ENCODE measurements at regions not wholly inside any gene's neighbourhood (a gene's known extent, or its start where the extent isn't known, plus 50 kb on each side); places are given as distances from the start of the nearest gene placed in this dataset.

- DNase-seq (no peak), ATAC-seq (no peak)
- no peaks in the 10 kb centered on the region for H3K27me3 Mint-ChIP-seq (ENCODE audit: low read depth)
- H3K4me1 Mint-ChIP-seq (ENCODE audit: low read depth), result no peaks in the 10 kb centered on the region
- no peaks in the 10 kb centered on the region for H3K36me3 Mint-ChIP-seq (ENCODE audit: insufficient read depth)
- no peaks in the 10 kb centered on the region for H3K9me3 Mint-ChIP-seq
- H3K4me3 Mint-ChIP-seq, result no peak overlapping the region
Observed at GRCh38 chr15:47386459-47386858, 330.8 kb upstream of the SEMA6D start.

GRCh38 chr15:47388299-47388698 lies 329.0 kb upstream of the SEMA6D start:
- no peaks in the 10 kb centered on the region for H3K9me3 Mint-ChIP-seq
- H3K36me3 Mint-ChIP-seq (ENCODE audit: insufficient read depth), result no peaks in the 10 kb centered on the region
- H3K4me3 Mint-ChIP-seq, result no peak overlapping the region
- ATAC-seq, result no peak
- no peak for DNase-seq
- no peaks in the 10 kb centered on the region for H3K27me3 Mint-ChIP-seq (ENCODE audit: low read depth)
- H3K4me1 Mint-ChIP-seq (ENCODE audit: low read depth), result no peaks in the 10 kb centered on the region

DNA sequence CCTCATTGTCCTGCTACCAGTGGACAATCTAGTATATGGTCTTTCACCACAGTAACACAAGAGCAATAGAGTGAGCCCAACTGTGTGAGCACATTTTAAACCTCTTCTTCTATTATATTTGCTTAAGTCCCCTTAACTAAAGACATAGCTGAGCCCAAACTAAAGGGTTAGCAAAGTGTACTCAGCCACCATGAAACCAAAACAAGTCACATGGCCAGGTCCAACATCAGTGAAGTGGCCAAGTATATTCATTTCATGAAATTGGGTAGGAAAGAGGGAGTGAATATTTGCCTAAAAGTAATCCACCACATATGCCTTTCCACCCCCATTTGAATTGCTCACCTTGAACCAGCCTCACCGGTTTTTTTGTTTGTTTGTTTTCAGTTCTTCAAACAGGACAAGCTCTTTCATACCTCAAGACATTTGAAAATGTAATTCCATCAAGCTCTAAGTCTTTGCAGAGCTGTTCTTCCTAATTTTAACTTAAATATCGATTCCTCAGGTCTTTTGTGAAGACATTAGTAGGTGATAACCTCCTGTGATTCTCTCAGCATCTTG lies 327.0 kb upstream of the SEMA6D start:
- Mint-ChIP-seq H3K27me3 (ENCODE audit: low read depth) (no peaks in the 10 kb centered on the region), H3K9me3 (no peaks in the 10 kb centered on the region), H3K4me1 (ENCODE audit: low read depth) (no peaks in the 10 kb centered on the region), H3K36me3 (ENCODE audit: insufficient read depth) (no peaks in the 10 kb centered on the region), H3K4me3 (no peak overlapping the region)
- ATAC-seq (no peak), DNase-seq (no peak)

- H3K4me3 Mint-ChIP-seq, result no peak overlapping the region
- no peaks in the 10 kb centered on the region for H3K9me3 Mint-ChIP-seq
- no peaks in the 10 kb centered on the region for H3K4me1 Mint-ChIP-seq (ENCODE audit: low read depth)
- no peaks in the 10 kb centered on the region for H3K36me3 Mint-ChIP-seq (ENCODE audit: insufficient read depth)
- no peaks in the 10 kb centered on the region for H3K27me3 Mint-ChIP-seq (ENCODE audit: low read depth)
- DNase-seq (no peak), ATAC-seq (no peak)
Observed at GRCh38 chr15:47394286-47394809, 323.0 kb upstream of the SEMA6D start.

- no peaks in the 10 kb centered on the region for H3K27me3 Mint-ChIP-seq (ENCODE audit: low read depth)
- H3K4me1 Mint-ChIP-seq (ENCODE audit: low read depth), result no peaks in the 10 kb centered on the region
- no peak for ATAC-seq
- H3K36me3 Mint-ChIP-seq (ENCODE audit: insufficient read depth), result no peaks in the 10 kb centered on the region
- no peak for DNase-seq
- H3K9me3 Mint-ChIP-seq, result no peaks in the 10 kb centered on the region
- no peak overlapping the region for H3K4me3 Mint-ChIP-seq
Observed at GRCh38 chr15:47395076-47395475, 322.2 kb upstream of the SEMA6D start.

GRCh38 chr15:47397655-47398054 lies 319.6 kb upstream of the SEMA6D start:
- Mint-ChIP-seq H3K4me1 (ENCODE audit: low read depth) (no peaks in the 10 kb centered on the region), H3K4me3 (no peak overlapping the region), H3K9me3 (no peaks in the 10 kb centered on the region), H3K36me3 (ENCODE audit: insufficient read depth) (no peaks in the 10 kb centered on the region), H3K27me3 (ENCODE audit: low read depth) (no peaks in the 10 kb centered on the region)
- ATAC-seq (no peak), DNase-seq (no peak)

DNA sequence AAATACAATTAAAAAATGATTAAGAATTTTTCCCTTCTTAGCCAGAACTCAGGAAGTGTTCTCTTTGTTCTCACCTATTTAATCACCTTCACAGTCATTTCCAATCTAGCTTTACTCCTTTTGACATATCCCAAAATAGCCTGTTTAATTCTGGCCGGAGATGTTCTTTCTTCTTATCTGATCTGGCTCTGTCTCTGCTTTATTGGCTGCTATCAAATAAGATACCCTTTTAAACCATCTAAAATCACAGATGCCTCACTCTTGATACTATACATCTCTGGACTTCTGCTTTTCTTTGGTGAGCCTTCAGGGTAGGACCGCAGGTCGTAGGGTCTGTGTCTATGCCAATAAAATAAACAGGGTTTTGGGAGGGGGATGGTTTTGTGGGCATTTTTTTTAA lies 319.2 kb upstream of the SEMA6D start:
- Mint-ChIP-seq H3K4me3 (no peak overlapping the region), H3K27me3 (ENCODE audit: low read depth) (no peaks in the 10 kb centered on the region), H3K9me3 (no peaks in the 10 kb centered on the region), H3K4me1 (ENCODE audit: low read depth) (no peaks in the 10 kb centered on the region), H3K36me3 (ENCODE audit: insufficient read depth) (no peaks in the 10 kb centered on the region)
- no peak for ATAC-seq
- no peak for DNase-seq

- DNase-seq (no peak), ATAC-seq (no peak)
- Mint-ChIP-seq H3K4me3 (no peak overlapping the region), H3K36me3 (ENCODE audit: insufficient read depth) (no peaks in the 10 kb centered on the region), H3K9me3 (no peaks in the 10 kb centered on the region), H3K27me3 (ENCODE audit: low read depth) (peaks cover 2% of the 10 kb centered on the region), H3K4me1 (ENCODE audit: low read depth) (no peaks in the 10 kb centered on the region)
Observed at GRCh38 chr15:47398594-47398993, 318.7 kb upstream of the SEMA6D start.

GRCh38 chr15:47399100-47399499 lies 318.2 kb upstream of the SEMA6D start:
- Mint-ChIP-seq H3K4me1 (ENCODE audit: low read depth) (no peaks in the 10 kb centered on the region), H3K4me3 (no peak overlapping the region), H3K9me3 (no peaks in the 10 kb centered on the region), H3K36me3 (ENCODE audit: insufficient read depth) (no peaks in the 10 kb centered on the region), H3K27me3 (ENCODE audit: low read depth) (peaks cover 2% of the 10 kb centered on the region)
- no peak for ATAC-seq
- no peak for DNase-seq

DNA sequence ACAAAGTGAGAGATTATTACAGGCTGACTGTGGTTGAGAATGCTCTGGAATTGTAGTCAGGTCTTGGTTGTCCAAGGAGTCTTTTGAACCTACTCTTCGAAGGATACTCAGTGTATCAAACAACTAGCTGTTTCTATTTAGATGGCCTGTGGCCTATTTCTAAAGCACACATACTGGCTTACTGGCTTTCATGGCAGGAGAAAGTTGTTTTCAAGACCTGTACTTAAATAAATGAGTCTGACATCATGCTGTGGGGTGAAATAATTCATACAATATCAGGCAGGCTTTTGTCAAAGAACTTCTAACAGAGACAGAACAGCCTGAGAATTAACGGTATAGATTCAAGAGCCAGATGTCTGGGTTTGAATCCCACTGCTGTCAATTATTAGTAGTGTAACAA lies 316.7 kb upstream of the SEMA6D start:
- ATAC-seq (no peak), DNase-seq (no peak)
- H3K4me3 Mint-ChIP-seq, result no peak overlapping the region
- H3K4me1 Mint-ChIP-seq (ENCODE audit: low read depth), result no peaks in the 10 kb centered on the region
- H3K27me3 Mint-ChIP-seq (ENCODE audit: low read depth), result peaks cover 2% of the 10 kb centered on the region
- no peaks in the 10 kb centered on the region for H3K9me3 Mint-ChIP-seq
- H3K36me3 Mint-ChIP-seq (ENCODE audit: insufficient read depth), result no peaks in the 10 kb centered on the region

DNA sequence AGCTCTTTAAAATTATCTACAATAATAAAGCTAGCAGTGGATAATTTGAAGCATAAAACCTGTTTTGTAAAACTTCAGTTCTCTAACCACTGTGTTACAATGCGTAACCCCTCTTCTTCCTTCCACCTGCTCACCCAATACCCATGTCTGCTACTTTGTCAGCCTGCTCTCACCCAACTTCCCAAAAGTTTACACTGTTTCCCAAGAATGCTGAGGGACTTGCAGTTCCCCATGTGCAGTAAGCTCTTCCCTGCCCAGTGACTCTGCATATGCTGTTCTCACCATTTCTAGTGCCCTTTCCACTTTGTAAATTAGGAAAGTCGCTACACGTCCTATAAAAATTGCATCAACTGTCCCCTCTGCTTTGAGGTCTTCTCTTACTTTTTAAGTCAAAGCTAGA lies 315.9 kb upstream of the SEMA6D start:
- Mint-ChIP-seq H3K4me3 (no peak overlapping the region), H3K4me1 (ENCODE audit: low read depth) (no peaks in the 10 kb centered on the region), H3K9me3 (no peaks in the 10 kb centered on the region), H3K36me3 (ENCODE audit: insufficient read depth) (no peaks in the 10 kb centered on the region), H3K27me3 (ENCODE audit: low read depth) (peaks cover 2% of the 10 kb centered on the region)
- no peak for DNase-seq
- no peak for ATAC-seq

DNA sequence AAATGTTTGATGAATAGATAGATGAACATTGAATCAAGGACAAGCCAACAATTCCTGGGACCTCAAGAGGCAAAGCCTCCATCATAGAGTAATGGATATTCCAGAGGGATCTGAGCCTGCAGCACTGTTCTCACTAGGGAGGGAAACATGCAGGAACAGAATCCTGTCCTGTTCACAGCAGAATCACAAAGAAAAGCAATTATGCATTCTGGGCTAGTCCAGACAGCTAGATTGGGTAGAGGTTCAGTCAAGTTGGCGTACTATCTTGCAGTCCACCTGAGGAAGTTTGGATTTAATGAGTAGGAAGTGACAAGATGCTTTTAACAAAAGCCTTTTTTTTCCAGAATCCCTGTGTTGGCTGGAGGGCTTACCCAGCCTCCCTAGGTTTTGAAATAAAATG lies 314.5 kb upstream of the SEMA6D start:
- H3K36me3 Mint-ChIP-seq (ENCODE audit: insufficient read depth), result no peaks in the 10 kb centered on the region
- H3K4me1 Mint-ChIP-seq (ENCODE audit: low read depth), result no peaks in the 10 kb centered on the region
- no peak for ATAC-seq
- DNase-seq, result no peak
- peaks cover 2% of the 10 kb centered on the region for H3K27me3 Mint-ChIP-seq (ENCODE audit: low read depth)
- H3K9me3 Mint-ChIP-seq, result no peaks in the 10 kb centered on the region
- no peak overlapping the region for H3K4me3 Mint-ChIP-seq

DNA sequence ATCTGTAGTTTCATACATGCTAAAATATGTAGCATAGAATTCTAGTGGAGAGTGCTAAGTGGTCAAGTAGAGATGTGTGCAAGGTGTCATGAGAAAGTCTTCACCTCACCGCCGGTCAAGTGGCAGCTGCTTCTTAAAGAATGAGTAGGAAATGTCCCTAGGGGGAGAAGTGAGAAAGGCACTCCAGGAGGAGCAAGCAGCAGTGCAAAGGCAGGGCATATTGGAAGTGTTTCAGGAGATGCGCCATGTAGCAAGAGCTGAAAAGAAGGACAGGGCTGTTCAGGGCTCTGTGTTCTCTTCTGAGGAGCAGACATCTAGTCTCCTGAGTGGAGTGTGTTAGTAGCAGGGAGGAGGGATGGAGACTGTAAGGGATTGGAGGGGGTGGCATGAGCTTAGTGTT lies 312.4 kb upstream of the SEMA6D start:
- no peaks in the 10 kb centered on the region for H3K9me3 Mint-ChIP-seq
- no peak overlapping the region for H3K4me3 Mint-ChIP-seq
- ATAC-seq, result no peak
- H3K36me3 Mint-ChIP-seq (ENCODE audit: insufficient read depth), result no peaks in the 10 kb centered on the region
- no peak for DNase-seq
- H3K4me1 Mint-ChIP-seq (ENCODE audit: low read depth), result no peaks in the 10 kb centered on the region
- peaks cover 2% of the 10 kb centered on the region for H3K27me3 Mint-ChIP-seq (ENCODE audit: low read depth)

- H3K4me3 Mint-ChIP-seq, result no peak overlapping the region
- no peaks in the 10 kb centered on the region for H3K36me3 Mint-ChIP-seq (ENCODE audit: insufficient read depth)
- H3K27me3 Mint-ChIP-seq (ENCODE audit: low read depth), result peaks cover 2% of the 10 kb centered on the region
- no peak for DNase-seq
- no peaks in the 10 kb centered on the region for H3K9me3 Mint-ChIP-seq
- no peaks in the 10 kb centered on the region for H3K4me1 Mint-ChIP-seq (ENCODE audit: low read depth)
- ATAC-seq, result no peak
Observed at GRCh38 chr15:47405365-47406162, 311.7 kb upstream of the SEMA6D start.

- ATAC-seq (no peak), DNase-seq (no peak)
- Mint-ChIP-seq H3K27me3 (ENCODE audit: low read depth) (peaks cover 2% of the 10 kb centered on the region), H3K4me1 (ENCODE audit: low read depth) (no peaks in the 10 kb centered on the region), H3K36me3 (ENCODE audit: insufficient read depth) (no peaks in the 10 kb centered on the region), H3K4me3 (no peak overlapping the region), H3K9me3 (no peaks in the 10 kb centered on the region)
Observed at GRCh38 chr15:47407692-47408091, 309.6 kb upstream of the SEMA6D start.

All from activated T-cell treated with anti-CD3 and anti-CD28 coated beads, Interleukin-2, amount 50 U/mL, for 4 hours (primary cell).